Panc1 (cell line): ENCODE measurements at regions not wholly inside any gene's neighbourhood (a gene's known extent, or its start where the extent isn't known, plus 50 kb on each side); places are given as distances from the start of the nearest gene placed in this dataset.

Experiments used
- ATAC-seq: fragments of 200-7000 bp; cut with Tn5 transposase; 2 replicates; pipeline ENCODE4 v1.9.1; 2020; ENCODE audit warnings: mild to moderate bottlenecking, moderate library complexity
- BruUV-seq: library from RNA; stranded (reverse); fragments of 400-500 nt; replicated peaks from 2 replicates; lab custom pipeline; 2021; lab: Mats Ljungman, UMichigan
- CTCF ChIA-PET: fragments of 300-600 bp; sonication (Branson Sonifier 250); formaldehyde crosslinking; loops from one replicate; lab custom pipeline; 2022; ENCODE audit warnings: antibody characterized with exemption; lab: Charles Lee
- POLR2A ChIA-PET: fragments of 300-600 bp; sonication (Branson Sonifier 250); formaldehyde crosslinking; loops from one replicate; lab custom pipeline; 2022; ENCODE audit warnings: antibody characterized with exemption; lab: Charles Lee
- DNase-seq: peaks from one replicate; pipeline ENCODE4 v3.0.0-alpha.2; 2010; ENCODE audit warnings: low read depth, low spot score
- H3K27ac ChIP-seq: 2 replicates; pipeline ENCODE4 v1.5.1; 2011; ENCODE audit warnings: mild to moderate bottlenecking, low read length, inconsistent platforms
- H3K27me3 ChIP-seq: fragments of 200-500 bp; sonication (Bioruptor generic); 2 replicates; pipeline ENCODE4 v1.6.0; 2014; ENCODE audit warnings: low read length, inconsistent platforms; ENCODE audit not compliant: control insufficient read depth, insufficient read depth
- H3K36me3 ChIP-seq: fragments of 200-500 bp; sonication (Bioruptor generic); 2 replicates; pipeline ENCODE4 v1.5.1; 2014; ENCODE audit warnings: inconsistent platforms, mild to moderate bottlenecking, low read length, moderate library complexity; ENCODE audit not compliant: control insufficient read depth, insufficient read depth
- H3K4me1 ChIP-seq: 2 replicates; pipeline ENCODE4 v1.5.1; 2011; ENCODE audit warnings: inconsistent platforms, mild to moderate bottlenecking, low read length, moderate library complexity; ENCODE audit not compliant: control insufficient read depth, insufficient read depth
- H3K4me3 ChIP-seq, 2 experiments: 2 replicates each; pipeline ENCODE4 v1.5.1; 2011 to 2012; ENCODE audit warnings: low read depth in 2 of 2, low read length in 2 of 2, mild to moderate bottlenecking in 2 of 2, inconsistent platforms in 1 of 2, moderate library complexity in 1 of 2
- H3K9me3 ChIP-seq: fragments of 200-500 bp; sonication (Bioruptor generic); 2 replicates; pipeline ENCODE4 v1.5.1; 2014; ENCODE audit warnings: low read depth, mild to moderate bottlenecking, inconsistent platforms, low read length, moderate library complexity; ENCODE audit not compliant: control insufficient read depth, insufficient read depth
- CTCF ChIP-seq: fragments of 450-650 bp; IDR thresholded peaks from 2 replicates; pipeline ENCODE4 v1.5.1; 2017; ENCODE audit warnings: mild to moderate bottlenecking
- POLR2AphosphoS5 ChIP-seq: IDR thresholded peaks from 2 replicates; pipeline ENCODE4 v1.6.1; 2012; ENCODE audit warnings: mild to moderate bottlenecking, low read depth, low read length, moderate library complexity
- REST ChIP-seq, 2 experiments: IDR thresholded peaks; 2 replicates each; pipeline ENCODE4 v1.6.1; 2011 to 2012; ENCODE audit warnings: low read depth in 2 of 2, control low read depth in 1 of 2, low read length in 1 of 2, mild to moderate bottlenecking in 1 of 2, moderate library complexity in 1 of 2; ENCODE audit not compliant: insufficient read depth in 1 of 2
- SIN3A ChIP-seq: IDR thresholded peaks from 2 replicates; pipeline ENCODE4 v1.6.1; 2012; ENCODE audit warnings: low read depth, mild to moderate bottlenecking, low read length, moderate library complexity, borderline replicate concordance; ENCODE audit not compliant: insufficient read depth
- TCF7L2 ChIP-seq: IDR thresholded peaks from 2 replicates; pipeline ENCODE4 v1.6.1; 2011; ENCODE audit warnings: mild to moderate bottlenecking, low read depth, low read length, inconsistent platforms
- in situ Hi-C: cut with HindIII; loops from 2 replicates; pipeline ENCODE4 v1.10.0; 2016; ENCODE audit warnings: low sequenced_read_pairs, low pct_unique_long_range_greater_than_20kb
- intact Hi-C: fragments of 100-400 bp; cut with micrococcal nuclease; formaldehyde crosslinking; loops from one replicate; pipeline ENCODE4 v1.10.0; 2022; ENCODE audit not compliant: unreplicated experiment

- in situ Hi-C loops = no loop called here
- H3K27ac ChIP-seq = no peak overlapping the region
- ATAC-seq (no peak), DNase-seq (no peak)
- H3K9me3 ChIP-seq = no peaks in the 10 kb centered on the region
- ChIA-PET CTCF (no interaction called here), POLR2A (no interaction called here)
- TF ChIP-seq REST (IDR thresholded peaks at IDR 0.05; ENCODE audit: insufficient read depth in 1 of 2, low read depth in 2 of 2, low read length in 1 of 2) (no peak), POLR2AphosphoS5 (no peak), CTCF (no peak), SIN3A (no peak), TCF7L2 (no peak)
- H3K4me3 ChIP-seq = no peak overlapping the region
- H3K4me1 ChIP-seq = no peaks in the 10 kb centered on the region
- H3K36me3 ChIP-seq = no peaks in the 10 kb centered on the region
- BruUV-seq = no TSS peak
- intact Hi-C loops = no loop called here
- no peaks in the 10 kb centered on the region for H3K27me3 ChIP-seq
Measured at GRCh38 chr3:65277798-65278197, 590.0 kb upstream of the ADAMTS9 start.

GRCh38 chr3:65276551-65276950 lies 588.8 kb upstream of the ADAMTS9 start:
- Histone ChIP-seq H3K4me1 (no peaks in the 10 kb centered on the region), H3K4me3 (no peak overlapping the region), H3K9me3 (no peaks in the 10 kb centered on the region), H3K36me3 (no peaks in the 10 kb centered on the region), H3K27me3 (no peaks in the 10 kb centered on the region), H3K27ac (no peak overlapping the region)
- DNase-seq (no peak), ATAC-seq (no peak)
- in situ Hi-C loops (no loop called here), intact Hi-C loops (no loop called here)
- ChIA-PET CTCF (no interaction called here), POLR2A (no interaction called here)
- BruUV-seq = no TSS peak
- TF ChIP-seq SIN3A (no peak), CTCF (no peak), TCF7L2 (no peak), REST (IDR thresholded peaks at IDR 0.05; ENCODE audit: insufficient read depth in 1 of 2, low read depth in 2 of 2, low read length in 1 of 2) (no peak), POLR2AphosphoS5 (no peak)
